Trophoblast cell (in vitro differentiated cells and primary cell): ENCODE measurements at regions not wholly inside any gene's neighbourhood (a gene's known extent, or its start where the extent isn't known, plus 50 kb on each side); places are given as distances from the start of the nearest gene placed in this dataset.

Source experiments
- DNase-seq, 2 donors: peaks; one replicate each; pipeline ENCODE4 v3.0.0-alpha.2; 2016
- H2AFZ ChIP-seq: 2 replicates; pipeline ENCODE4 v1.6.1; 2013; ENCODE audit warnings: low read length, moderate library complexity, mild to moderate bottlenecking; ENCODE audit not compliant: insufficient read depth, poor library complexity
- H2AK5ac ChIP-seq: 2 replicates; pipeline ENCODE4 v1.6.1; 2013; ENCODE audit warnings: mild to moderate bottlenecking, low read length
- H2BK120ac ChIP-seq: 2 replicates; pipeline ENCODE4 v1.6.1; 2013; ENCODE audit warnings: low read length, mild to moderate bottlenecking, moderate library complexity; ENCODE audit not compliant: insufficient read depth, poor library complexity
- H2BK12ac ChIP-seq: 2 replicates; pipeline ENCODE4 v1.6.1; 2013; ENCODE audit warnings: mild to moderate bottlenecking, low read length, moderate library complexity
- H2BK5ac ChIP-seq: 2 replicates; pipeline ENCODE4 v1.6.1; 2013; ENCODE audit warnings: low read length, low read depth, moderate library complexity, mild to moderate bottlenecking; ENCODE audit not compliant: poor library complexity
- H3K14ac ChIP-seq: 2 replicates; pipeline ENCODE4 v1.6.1; 2013; ENCODE audit warnings: mild to moderate bottlenecking, low read length
- H3K18ac ChIP-seq: 2 replicates; pipeline ENCODE4 v1.6.1; 2013; ENCODE audit warnings: mild to moderate bottlenecking, low read length
- H3K23ac ChIP-seq: 2 replicates; pipeline ENCODE4 v1.6.1; 2013; ENCODE audit warnings: low read length
- H3K27ac ChIP-seq: 2 replicates; pipeline ENCODE4 v1.5.1; 2013; ENCODE audit warnings: low read depth, mild to moderate bottlenecking, inconsistent platforms, low read length, moderate library complexity
- H3K27me3 ChIP-seq: 2 replicates; pipeline ENCODE4 v1.6.1; 2013; ENCODE audit warnings: inconsistent platforms, mild to moderate bottlenecking, low read length, moderate library complexity; ENCODE audit not compliant: insufficient read depth
- H3K36me3 ChIP-seq, 2 experiments: 1 replicate in 1 of 2; 2 replicates in 1 of 2; pipeline ENCODE4 v1.6.1; 2013; ENCODE audit warnings: low read length in 2 of 2, mild to moderate bottlenecking in 2 of 2, moderate library complexity in 1 of 2; ENCODE audit not compliant: insufficient read depth in 2 of 2, control insufficient read depth in 1 of 2
- H3K4ac ChIP-seq: 2 replicates; pipeline ENCODE4 v1.6.1; 2013; ENCODE audit warnings: low read depth, mild to moderate bottlenecking, low read length, moderate library complexity
- H3K4me1 ChIP-seq, 2 experiments: 1 replicate in 1 of 2; 2 replicates in 1 of 2; pipeline ENCODE4 v1.6.1; 2013; ENCODE audit warnings: low read length in 2 of 2, mild to moderate bottlenecking in 2 of 2, moderate library complexity in 1 of 2; ENCODE audit not compliant: insufficient read depth in 2 of 2, control insufficient read depth in 1 of 2
- H3K4me2 ChIP-seq: 2 replicates; pipeline ENCODE4 v1.6.1; 2013; ENCODE audit warnings: inconsistent platforms, mild to moderate bottlenecking, low read length, moderate library complexity
- H3K4me3 ChIP-seq: 2 replicates; pipeline ENCODE4 v1.5.1; 2013; ENCODE audit warnings: mild to moderate bottlenecking, low read depth, low read length, inconsistent platforms
- H3K79me1 ChIP-seq: one replicate; pipeline ENCODE4 v1.6.1; 2013; ENCODE audit warnings: low read length
- H3K79me2 ChIP-seq: 2 replicates; pipeline ENCODE4 v1.6.1; 2013; ENCODE audit warnings: low read length, mild to moderate bottlenecking; ENCODE audit not compliant: control insufficient read depth, insufficient read depth, poor library complexity
- H3K9ac ChIP-seq: 2 replicates; pipeline ENCODE4 v1.6.1; 2013; ENCODE audit warnings: mild to moderate bottlenecking, low read length
- H3K9me3 ChIP-seq: 2 replicates; pipeline ENCODE4 v1.6.1; 2013; ENCODE audit warnings: low read depth, mild to moderate bottlenecking, control low read depth, inconsistent platforms, low read length; ENCODE audit not compliant: insufficient read depth
- H4K12ac ChIP-seq: 2 replicates; pipeline ENCODE4 v1.6.1; 2013; ENCODE audit warnings: low read depth, mild to moderate bottlenecking, low read length, moderate library complexity
- H4K8ac ChIP-seq: 2 replicates; pipeline ENCODE4 v1.6.1; 2013; ENCODE audit warnings: low read depth, mild to moderate bottlenecking, low read length, moderate library complexity
- H4K91ac ChIP-seq: one replicate; pipeline ENCODE4 v1.6.1; 2013; ENCODE audit warnings: low read depth, mild to moderate bottlenecking, low read length, moderate library complexity
- WGBS: extraction: QIAGEN DNeasy Blood & Tissue Kit; methylation state at CpG from one replicate; pipeline ENCODE4 v1.1.7; 2013; ENCODE audit warnings: missing lambda C conversion rate; ENCODE audit not compliant: insufficient read length, insufficient coverage; ENCODE audit errors: extremely low coverage; 5-methylcytosine and 5-hydroxymethylcytosine counted together

- H2BK12ac ChIP-seq = no peak overlapping the region
- H3K4ac ChIP-seq = no peak overlapping the region
- no peak for DNase-seq
- no peak overlapping the region for H3K18ac ChIP-seq
- H3K79me2 ChIP-seq = no peaks in the 10 kb centered on the region
- H3K4me2 ChIP-seq = no peak overlapping the region
- WGBS = no CpG with 5 or more reads among the region's 3 CpGs
- no peak overlapping the region for H4K12ac ChIP-seq
- no peak overlapping the region for H3K4me3 ChIP-seq
- H4K91ac ChIP-seq = no peak overlapping the region
- no peak overlapping the region for H2AFZ ChIP-seq
- H2BK120ac ChIP-seq = no peak overlapping the region
- H2BK5ac ChIP-seq = no peak overlapping the region
- no peaks in the 10 kb centered on the region for H3K4me1 ChIP-seq
- H3K36me3 ChIP-seq = no peaks in the 10 kb centered on the region
- H3K27me3 ChIP-seq = no peaks in the 10 kb centered on the region
- no peak overlapping the region for H3K14ac ChIP-seq
- H2AK5ac ChIP-seq = no peak overlapping the region
- no peak overlapping the region for H3K23ac ChIP-seq
- no peaks in the 10 kb centered on the region for H3K79me1 ChIP-seq
- H4K8ac ChIP-seq = no peak overlapping the region
- H3K27ac ChIP-seq = no peak overlapping the region
- H3K9me3 ChIP-seq = no peaks in the 10 kb centered on the region
- no peak overlapping the region for H3K9ac ChIP-seq
These were observed 876.6 kb downstream of the DCDC2C start for GRCh38 chr2:4579977-4580376.

- H3K23ac ChIP-seq = no peak overlapping the region
- H2AFZ ChIP-seq = no peak overlapping the region
- H3K36me3 ChIP-seq = no peaks in the 10 kb centered on the region
- H4K8ac ChIP-seq = no peak overlapping the region
- H3K4me2 ChIP-seq = no peak overlapping the region
- no peaks in the 10 kb centered on the region for H3K9me3 ChIP-seq
- no peak overlapping the region for H2BK12ac ChIP-seq
- H3K4me3 ChIP-seq = no peak overlapping the region
- no peaks in the 10 kb centered on the region for H3K79me2 ChIP-seq
- H4K12ac ChIP-seq = no peak overlapping the region
- H2BK5ac ChIP-seq = no peak overlapping the region
- no peak overlapping the region for H4K91ac ChIP-seq
- no peaks in the 10 kb centered on the region for H3K79me1 ChIP-seq
- no peak overlapping the region for H3K27ac ChIP-seq
- no peak overlapping the region for H2BK120ac ChIP-seq
- no peaks in the 10 kb centered on the region for H3K27me3 ChIP-seq
- H3K4me1 ChIP-seq = no peaks in the 10 kb centered on the region
- no peak overlapping the region for H2AK5ac ChIP-seq
- H3K4ac ChIP-seq = no peak overlapping the region
- H3K9ac ChIP-seq = no peak overlapping the region
- H3K14ac ChIP-seq = no peak overlapping the region
- DNase-seq = no peak
- no CpG with 5 or more reads among the region's 3 CpGs for WGBS
- no peak overlapping the region for H3K18ac ChIP-seq
These were observed 881.8 kb downstream of the DCDC2C start for GRCh38 chr2:4585057-4585635.

DNA sequence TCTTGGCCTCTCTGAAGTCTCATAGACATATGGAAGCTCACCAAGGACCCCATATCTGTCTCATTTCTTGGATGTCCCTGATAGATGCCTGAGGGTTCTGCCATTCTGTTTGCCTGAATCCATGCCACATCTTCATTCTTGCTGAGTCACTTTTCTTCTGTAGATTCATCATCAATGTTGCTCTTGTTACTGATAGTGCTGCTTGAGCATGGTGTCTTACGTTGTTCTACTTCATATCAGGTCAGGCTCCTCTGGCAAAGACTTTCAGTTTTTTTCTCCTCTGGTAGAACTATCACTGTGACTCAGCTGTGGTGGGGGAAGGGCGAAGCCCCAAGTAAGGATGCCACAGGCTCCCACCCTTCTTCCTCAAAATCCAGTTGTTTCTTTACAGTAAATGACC lies 885.2 kb downstream of the DCDC2C start:
- H3K36me3 ChIP-seq = no peaks in the 10 kb centered on the region
- no peaks in the 10 kb centered on the region for H3K27me3 ChIP-seq
- no peak overlapping the region for H3K23ac ChIP-seq
- H3K14ac ChIP-seq = no peak overlapping the region
- no peaks in the 10 kb centered on the region for H3K4me1 ChIP-seq
- no peak overlapping the region for H2BK120ac ChIP-seq
- H2BK12ac ChIP-seq = no peak overlapping the region
- no peaks in the 10 kb centered on the region for H3K79me1 ChIP-seq
- H4K12ac ChIP-seq = no peak overlapping the region
- no peak for DNase-seq
- WGBS = no CpG with 5 or more reads among the region's 2 CpGs
- H4K8ac ChIP-seq = no peak overlapping the region
- H4K91ac ChIP-seq = no peak overlapping the region
- no peak overlapping the region for H3K4me2 ChIP-seq
- H3K4ac ChIP-seq = no peak overlapping the region
- H2AFZ ChIP-seq = no peak overlapping the region
- no peaks in the 10 kb centered on the region for H3K79me2 ChIP-seq
- H3K4me3 ChIP-seq = no peak overlapping the region
- H2AK5ac ChIP-seq = no peak overlapping the region
- H3K27ac ChIP-seq = no peak overlapping the region
- no peak overlapping the region for H2BK5ac ChIP-seq
- no peak overlapping the region for H3K18ac ChIP-seq
- H3K9ac ChIP-seq = no peak overlapping the region
- H3K9me3 ChIP-seq = no peaks in the 10 kb centered on the region

DNA sequence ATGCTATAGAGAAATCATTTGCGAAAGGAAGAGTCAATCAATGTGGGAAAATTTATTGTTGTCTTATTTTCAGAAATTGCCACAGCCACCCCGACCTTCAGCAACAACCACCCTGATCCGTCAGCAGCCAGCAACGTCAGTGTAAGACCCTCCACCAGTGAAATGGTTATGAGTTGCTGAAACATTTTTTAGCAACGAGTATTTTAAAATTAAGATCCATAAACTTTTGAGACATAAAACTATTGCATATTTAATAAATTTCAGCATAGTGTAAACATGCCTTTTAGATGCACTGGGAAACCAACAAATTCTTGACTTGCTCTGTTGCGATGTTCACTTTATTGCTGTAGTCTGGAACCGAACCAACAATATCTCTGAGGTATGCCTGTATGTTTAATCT lies 887.9 kb downstream of the DCDC2C start:
- H3K9ac ChIP-seq = no peak overlapping the region

More for the DNA sequence above, 887.9 kb downstream of the DCDC2C start:
- Histone ChIP-seq H4K8ac (no peak overlapping the region), H3K27me3 (no peaks in the 10 kb centered on the region), H3K4ac (no peak overlapping the region), H2AK5ac (no peak overlapping the region), H3K18ac (no peak overlapping the region), H3K23ac (no peak overlapping the region), H3K79me1 (no peaks in the 10 kb centered on the region), H4K12ac (no peak overlapping the region), H3K4me2 (no peak overlapping the region), H2BK5ac (no peak overlapping the region), H2AFZ (no peak overlapping the region), H4K91ac (no peak overlapping the region), H3K79me2 (no peaks in the 10 kb centered on the region), H3K27ac (no peak overlapping the region), H2BK12ac (no peak overlapping the region), H3K4me1 (no peaks in the 10 kb centered on the region), H2BK120ac (no peak overlapping the region), H3K9me3 (no peaks in the 10 kb centered on the region), H3K36me3 (no peaks in the 10 kb centered on the region), H3K14ac (no peak overlapping the region), H3K4me3 (no peak overlapping the region)
- WGBS = no CpG with 5 or more reads among the region's 7 CpGs
- DNase-seq = no peak
